MCF 10A (cell line): ENCODE measurements at regions not wholly inside any gene's neighbourhood (a gene's known extent, or its start where the extent isn't known, plus 50 kb on each side); places are given as distances from the start of the nearest gene placed in this dataset.
A peak's percentile ranks its signal among the peaks of the same experiment; 100 is the strongest.

Experiments
- BruUV-seq: library from RNA; stranded (reverse); fragments of 400-500 nt; replicated peaks from 2 replicates; lab custom pipeline; 2021; lab: Mats Ljungman, UMichigan
- CTCF ChIA-PET: fragments of 300-600 bp; sonication (Branson Sonifier 250); formaldehyde crosslinking; extraction: SDS; loops from one replicate; lab custom pipeline; 2021; ENCODE audit warnings: antibody characterized with exemption, inconsistent platforms; lab: Yijun Ruan, JAX
- POLR2A ChIA-PET: fragments of 300-600, 350-650 bp; sonication (Branson Sonifier 250); formaldehyde crosslinking; extraction: SDS; loops from one replicate; lab custom pipeline; 2020; ENCODE audit warnings: antibody characterized with exemption, inconsistent platforms; lab: Yijun Ruan, JAX
- DNase-seq: peaks from one replicate; pipeline ENCODE4 v3.0.0-alpha.2; 2018; ENCODE audit not compliant: unreplicated experiment
- H3K27ac Mint-ChIP-seq: one replicate; pipeline ENCODE4 v1.8.0; 2022; ENCODE audit warnings: mild to moderate bottlenecking, low read depth, mixed read lengths; ENCODE audit not compliant: unreplicated experiment
- H3K27me3 Mint-ChIP-seq: one replicate; pipeline ENCODE4 v1.8.0; 2022; ENCODE audit warnings: mixed read lengths; ENCODE audit not compliant: insufficient read depth, unreplicated experiment
- H3K36me3 Mint-ChIP-seq: one replicate; pipeline ENCODE4 v1.8.0; 2022; ENCODE audit warnings: mild to moderate bottlenecking, moderate library complexity, mixed read lengths; ENCODE audit not compliant: insufficient read depth, unreplicated experiment
- H3K4me1 Mint-ChIP-seq: one replicate; pipeline ENCODE4 v1.8.0; 2022; ENCODE audit warnings: mixed read lengths; ENCODE audit not compliant: insufficient read depth, unreplicated experiment
- H3K4me3 Mint-ChIP-seq: one replicate; pipeline ENCODE4 v1.8.0; 2022; ENCODE audit warnings: mild to moderate bottlenecking, moderate library complexity, mixed read lengths; ENCODE audit not compliant: unreplicated experiment
- H3K9me3 Mint-ChIP-seq: one replicate; pipeline ENCODE4 v1.8.0; 2022; ENCODE audit warnings: mixed read lengths; ENCODE audit not compliant: unreplicated experiment
- CTCF ChIP-seq: fragments of 200-600 bp; IDR thresholded peaks from one replicate; pipeline ENCODE4 v1.8.0; 2022; ENCODE audit warnings: antibody characterized with exemption, mild to moderate bottlenecking; ENCODE audit not compliant: unreplicated experiment
- intact Hi-C: fragments of 100-400 bp; cut with micrococcal nuclease; formaldehyde crosslinking; loops from 2 replicates; pipeline ENCODE4 v1.14.1; 2022

GRCh38 chr11:97259884-97260283 is 870.1 kb downstream of the JRKL start:
- peak; percentile 6 for DNase-seq
- no peaks in the 10 kb centered on the region for H3K9me3 Mint-ChIP-seq
- intact Hi-C loops = no loop called here
- POLR2A ChIA-PET = no interaction called here
- H3K27ac Mint-ChIP-seq = no peak overlapping the region
- no TSS peak for BruUV-seq
- H3K27me3 Mint-ChIP-seq = peaks cover 38% of the 10 kb centered on the region
- H3K4me3 Mint-ChIP-seq = no peak overlapping the region
- H3K36me3 Mint-ChIP-seq = no peaks in the 10 kb centered on the region
- no peaks in the 10 kb centered on the region for H3K4me1 Mint-ChIP-seq
- no peak for TF ChIP-seq CTCF
- CTCF ChIA-PET = no interaction called here

- POLR2A ChIA-PET = no interaction called here
- no peak for TF ChIP-seq CTCF
- H3K27me3 Mint-ChIP-seq = peaks cover 34% of the 10 kb centered on the region
- intact Hi-C loops = no loop called here
- H3K4me3 Mint-ChIP-seq = no peak overlapping the region
- no peaks in the 10 kb centered on the region for H3K36me3 Mint-ChIP-seq
- CTCF ChIA-PET = no interaction called here
- DNase-seq = no peak
- no peak overlapping the region for H3K27ac Mint-ChIP-seq
- BruUV-seq = no TSS peak
- H3K9me3 Mint-ChIP-seq = no peaks in the 10 kb centered on the region
- H3K4me1 Mint-ChIP-seq = no peaks in the 10 kb centered on the region
Observed at GRCh38 chr11:97263183-97263858, 873.5 kb downstream of the JRKL start.

GRCh38 chr11:97269527-97269926 is 879.7 kb downstream of the JRKL start:
- peaks cover 53% of the 10 kb centered on the region for H3K27me3 Mint-ChIP-seq
- TF ChIP-seq CTCF = peak; percentile 40
- no peak overlapping the region for H3K4me3 Mint-ChIP-seq
- BruUV-seq = no TSS peak
- intact Hi-C loops = no loop called here
- no peaks in the 10 kb centered on the region for H3K36me3 Mint-ChIP-seq
- peak; percentile 45 for DNase-seq
- ChIA-PET POLR2A (no interaction called here), CTCF (interaction anchor here (0.6 to 0.9 kb wide), 3 partner anchors 9 to 27 kb away, joined by 3 to 7 read pairs (median 6); no protein-coding TSS in a partner anchor)
- no peaks in the 10 kb centered on the region for H3K9me3 Mint-ChIP-seq
- no peaks in the 10 kb centered on the region for H3K4me1 Mint-ChIP-seq
- H3K27ac Mint-ChIP-seq = no peak overlapping the region

DNA sequence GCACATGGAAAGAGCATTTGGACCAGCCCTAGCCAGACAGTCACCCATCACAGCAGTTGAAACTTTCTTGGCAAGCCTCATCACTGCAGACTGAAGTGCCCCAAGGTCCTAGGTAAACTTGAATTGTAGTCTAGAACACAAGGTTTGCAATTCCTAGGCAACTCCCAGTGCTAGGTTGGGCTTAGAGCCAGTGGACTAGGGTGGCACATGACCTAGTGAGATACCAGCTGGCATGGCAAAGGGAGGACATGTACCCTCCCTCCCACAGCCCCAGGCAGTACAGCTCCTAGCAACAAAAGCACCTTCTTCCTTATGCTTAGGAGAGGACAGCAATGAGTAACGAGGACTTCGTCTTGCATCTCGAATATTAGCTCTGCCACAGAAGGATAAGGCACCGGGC is 889.5 kb downstream of the JRKL start:
- intact Hi-C loops = no loop called here
- H3K4me1 Mint-ChIP-seq = no peaks in the 10 kb centered on the region
- no peak overlapping the region for H3K4me3 Mint-ChIP-seq
- H3K27me3 Mint-ChIP-seq = peaks cover 36% of the 10 kb centered on the region
- ChIA-PET CTCF (interaction anchor here (0.6 to 1.1 kb wide), 2 partner anchors 10 to 11 kb away, joined by 3 to 7 read pairs; no protein-coding TSS in a partner anchor), POLR2A (no interaction called here)
- no peak for DNase-seq
- no TSS peak for BruUV-seq
- H3K36me3 Mint-ChIP-seq = no peaks in the 10 kb centered on the region
- TF ChIP-seq CTCF = no peak
- H3K9me3 Mint-ChIP-seq = peaks cover 5% of the 10 kb centered on the region
- H3K27ac Mint-ChIP-seq = no peak overlapping the region
